ENCODE measurements at regions not wholly inside any gene's neighbourhood (a gene's known extent, or its start where the extent isn't known, plus 50 kb on each side); places are given as distances from the start of the nearest gene placed in this dataset.

GRCh38 chr4:167290678-167291077 lies 56.4 kb upstream of the SPOCK3 start:
- no peak for DNase-seq

- no peak for DNase-seq
Observed at GRCh38 chr4:167308876-167309275, 74.6 kb upstream of the SPOCK3 start.

- DNase-seq = no peak
Observed at GRCh38 chr4:167321299-167321698, 87.0 kb upstream of the SPOCK3 start.

GRCh38 chr4:167339781-167340180 lies 105.5 kb upstream of the SPOCK3 start:
- DNase-seq = no peak

- no peak for DNase-seq
Observed at GRCh38 chr4:167359711-167360110, 125.4 kb upstream of the SPOCK3 start.

- DNase-seq = no peak
Observed at GRCh38 chr4:167379076-167379835, 145.0 kb upstream of the SPOCK3 start.

GRCh38 chr4:167380964-167381363 lies 146.7 kb upstream of the SPOCK3 start:
- no peak for DNase-seq

GRCh38 chr4:167383291-167383690 lies 149.0 kb upstream of the SPOCK3 start:
- DNase-seq = no peak

- no peak for DNase-seq
Observed at GRCh38 chr4:167397586-167397985, 163.3 kb upstream of the SPOCK3 start.

- DNase-seq = no peak
Observed at GRCh38 chr4:167399201-167399600, 164.9 kb upstream of the SPOCK3 start.

GRCh38 chr4:167406181-167406580 lies 171.9 kb upstream of the SPOCK3 start:
- no peak for DNase-seq

- no peak for DNase-seq
Observed at GRCh38 chr4:167415461-167415860, 181.2 kb upstream of the SPOCK3 start.

GRCh38 chr4:167419468-167420140 lies 185.3 kb upstream of the SPOCK3 start:
- no peak for DNase-seq

- no peak for DNase-seq
Observed at GRCh38 chr4:167421201-167421600, 186.9 kb upstream of the SPOCK3 start.

- no peak for DNase-seq
Observed at GRCh38 chr4:167424341-167425256, 190.3 kb upstream of the SPOCK3 start.

GRCh38 chr4:167428156-167428555 lies 193.9 kb upstream of the SPOCK3 start:
- no peak for DNase-seq

GRCh38 chr4:167431371-167431770 lies 197.1 kb upstream of the SPOCK3 start:
- DNase-seq = no peak

GRCh38 chr4:167435786-167436185 lies 201.5 kb upstream of the SPOCK3 start:
- no peak for DNase-seq

- no peak for DNase-seq
Observed at GRCh38 chr4:167443841-167444240, 209.5 kb upstream of the SPOCK3 start.

- DNase-seq = no peak
Observed at GRCh38 chr4:167452922-167453430, 218.7 kb upstream of the SPOCK3 start.

GRCh38 chr4:167456619-167457018 lies 222.3 kb upstream of the SPOCK3 start:
- DNase-seq = no peak

GRCh38 chr4:167469436-167469835 lies 235.1 kb upstream of the SPOCK3 start:
- DNase-seq = no peak

GRCh38 chr4:167475951-167476350 lies 241.7 kb upstream of the SPOCK3 start:
- no peak for DNase-seq

All from stimulated activated CD8-positive, alpha-beta memory T cell treated with anti-CD3 and anti-CD28 coated beads, Interleukin-4, amount 100 ng/mL, for 48 hours (primary cell).